ENCODE measurements at regions not wholly inside any gene's neighbourhood (a gene's known extent, or its start where the extent isn't known, plus 50 kb on each side); places are given as distances from the start of the nearest gene placed in this dataset.

DNA sequence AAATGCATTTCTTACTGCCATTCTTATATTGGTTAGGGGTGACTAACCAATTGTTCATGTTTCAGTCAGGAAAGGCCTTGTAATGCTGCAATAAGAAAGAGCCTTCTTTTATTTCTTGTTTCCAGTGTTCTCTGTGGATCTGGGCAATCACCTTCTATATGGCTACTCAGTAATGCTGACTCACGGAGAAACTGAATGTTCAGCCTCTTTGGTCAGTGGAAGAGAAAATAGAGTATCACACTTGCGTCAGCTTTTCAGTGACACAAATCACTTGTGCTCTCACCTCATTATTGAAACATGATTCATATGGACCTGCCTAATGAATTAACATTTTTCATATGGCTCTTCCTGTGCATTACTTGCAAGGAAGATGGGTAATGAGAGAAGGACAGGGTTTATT, 243.9 kb upstream of the POT1 start:
- TF ChIP-seq CTCF (IDR thresholded peaks at IDR 0.05), result no peak
- intact Hi-C loops (cut with DNase I), result no loop called here
- ATAC-seq (no peak), DNase-seq (no peak)
- Histone ChIP-seq H3K27me3 (ENCODE audit: insufficient read depth in 3 of 3, low read length in 2 of 3) (no peaks in the 10 kb centered on the region), H3K9me3 (no peaks in the 10 kb centered on the region), H3K4me1 (no peaks in the 10 kb centered on the region), H3K36me3 (ENCODE audit: insufficient read depth in 1 of 2, low read depth in 1 of 2) (no peaks in the 10 kb centered on the region), H3K27ac (no peak overlapping the region), H3K4me3 (no peak overlapping the region)
- WGBS, 3 donors, result 85 to 91% (median 89%) methylated on average over 2 of the region's 2 CpGs

DNA sequence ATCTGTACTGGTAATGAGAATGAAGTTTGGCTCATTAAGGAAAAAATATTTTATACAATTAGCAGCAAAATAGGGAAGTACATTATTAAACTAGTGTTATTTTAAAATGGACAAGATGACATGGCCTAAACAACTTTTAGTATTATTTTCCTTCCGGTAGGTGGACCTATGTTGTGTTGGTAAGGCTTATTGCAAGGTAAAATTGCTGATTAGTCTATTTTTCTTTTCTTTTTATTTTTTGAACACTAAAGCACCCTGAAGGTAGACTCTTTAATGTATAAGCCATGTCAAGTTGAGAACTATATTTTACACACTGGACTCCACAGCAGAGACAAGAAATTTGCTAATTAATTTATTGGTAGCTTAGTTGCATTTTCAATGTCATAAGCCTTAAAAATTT, 239.5 kb upstream of the POT1 start:
- no peak for TF ChIP-seq CTCF (IDR thresholded peaks at IDR 0.05)
- Histone ChIP-seq H3K4me1 (no peaks in the 10 kb centered on the region), H3K36me3 (ENCODE audit: insufficient read depth in 1 of 2, low read depth in 1 of 2) (no peaks in the 10 kb centered on the region), H3K9me3 (no peaks in the 10 kb centered on the region), H3K27me3 (ENCODE audit: insufficient read depth in 3 of 3, low read length in 2 of 3) (no peaks in the 10 kb centered on the region), H3K4me3 (no peak overlapping the region), H3K27ac (no peak overlapping the region)
- 92 to 98% (median 94%) methylated on average over 1 of the region's 1 CpG for WGBS, 3 donors
- DNase-seq, result no peak
- intact Hi-C loops (cut with DNase I), result no loop called here
- ATAC-seq, result no peak

DNA sequence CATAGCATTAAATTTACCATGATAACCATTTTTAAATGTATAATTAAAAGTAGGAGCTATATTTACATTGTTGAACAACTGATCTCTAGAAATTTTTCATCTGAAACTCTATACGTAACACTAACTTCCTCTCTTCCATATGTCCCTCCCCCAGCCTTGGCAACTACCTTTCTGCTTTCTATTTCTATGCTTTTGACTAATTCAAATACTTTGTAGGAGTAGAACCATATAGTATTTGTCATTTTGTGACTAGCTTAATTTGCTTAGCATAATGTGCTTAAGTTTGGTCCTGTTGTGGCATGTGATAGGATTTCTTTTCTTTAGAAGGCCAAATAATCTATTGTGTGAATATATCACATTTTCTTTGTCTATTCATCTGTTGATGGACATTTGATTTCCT, 225.3 kb upstream of the POT1 start:
- no peak overlapping the region for H3K27ac ChIP-seq
- H3K4me1 ChIP-seq, result no peaks in the 10 kb centered on the region
- no peaks in the 10 kb centered on the region for H3K36me3 ChIP-seq (ENCODE audit: insufficient read depth in 1 of 2, low read depth in 1 of 2)
- DNase-seq, result no peak
- TF ChIP-seq CTCF (IDR thresholded peaks at IDR 0.05), result no peak
- WGBS, 3 donors, result 85 to 94% (median 92%) methylated on average over 1 of the region's 1 CpG
- no peak overlapping the region for H3K4me3 ChIP-seq
- no peaks in the 10 kb centered on the region for H3K27me3 ChIP-seq (ENCODE audit: insufficient read depth in 3 of 3, low read length in 2 of 3)
- no peak for ATAC-seq
- intact Hi-C loops (cut with DNase I), result no loop called here
- H3K9me3 ChIP-seq, result peaks cover 5% of the 10 kb centered on the region

DNA sequence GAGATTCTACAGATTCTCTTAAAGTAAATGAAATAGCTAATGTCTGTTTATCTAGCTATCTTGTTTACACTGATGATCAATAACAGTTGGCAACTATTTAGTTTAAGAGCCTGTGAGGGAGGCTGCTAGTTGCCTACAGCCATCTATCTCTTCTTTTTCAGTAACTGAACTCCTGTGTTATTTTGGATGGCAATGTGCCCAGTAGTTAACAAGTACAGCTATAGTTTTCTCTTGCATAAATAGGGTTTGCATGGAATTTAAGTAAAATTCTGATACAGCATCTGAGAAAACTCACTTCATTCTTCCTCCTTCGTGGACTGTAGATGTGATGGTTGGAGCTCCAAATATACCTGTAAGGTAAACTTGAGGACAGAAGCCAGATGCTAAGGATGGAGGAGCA, 219.5 kb upstream of the POT1 start:
- H3K4me1 ChIP-seq, result no peaks in the 10 kb centered on the region
- TF ChIP-seq CTCF (IDR thresholded peaks at IDR 0.05), result no peak
- no peak overlapping the region for H3K27ac ChIP-seq
- no peak overlapping the region for H3K4me3 ChIP-seq
- no peaks in the 10 kb centered on the region for H3K9me3 ChIP-seq
- intact Hi-C loops (cut with DNase I), result no loop called here
- no peaks in the 10 kb centered on the region for H3K27me3 ChIP-seq (ENCODE audit: insufficient read depth in 3 of 3, low read length in 2 of 3)
- H3K36me3 ChIP-seq (ENCODE audit: insufficient read depth in 1 of 2, low read depth in 1 of 2), result no peaks in the 10 kb centered on the region
- 82 to 86% (median 83%) methylated on average over 1 of the region's 1 CpG for WGBS, 3 donors
- ATAC-seq, result no peak
- DNase-seq, result no peak

- H3K36me3 ChIP-seq (ENCODE audit: insufficient read depth in 1 of 2, low read depth in 1 of 2), result no peaks in the 10 kb centered on the region
- intact Hi-C loops (cut with DNase I), result no loop called here
- TF ChIP-seq CTCF (IDR thresholded peaks at IDR 0.05), result no peak
- ATAC-seq (no peak), DNase-seq (no peak)
- H3K4me3 ChIP-seq, result no peak overlapping the region
- H3K9me3 ChIP-seq, result no peaks in the 10 kb centered on the region
- 21 to 36% (median 26%) methylated on average over 2 of the region's 2 CpGs for WGBS, 3 donors
- no peaks in the 10 kb centered on the region for H3K27me3 ChIP-seq (ENCODE audit: insufficient read depth in 3 of 3, low read length in 2 of 3)
- no peaks in the 10 kb centered on the region for H3K4me1 ChIP-seq
- no peak overlapping the region for H3K27ac ChIP-seq
Observed at GRCh38 chr7:125147047-125147446, 217.4 kb upstream of the POT1 start.
